ENCODE measurements at regions not wholly inside any gene's neighbourhood (a gene's known extent, or its start where the extent isn't known, plus 50 kb on each side); places are given as distances from the start of the nearest gene placed in this dataset.

- no peak for DNase-seq (ENCODE audit: low read depth in 2 of 2)
Measured at GRCh38 chr5:147037515-147038205, 159.1 kb upstream of the PPP2R2B start.

- no peak for DNase-seq (ENCODE audit: low read depth in 2 of 2)
Measured at GRCh38 chr5:147040856-147041255, 162.3 kb upstream of the PPP2R2B start.

DNA sequence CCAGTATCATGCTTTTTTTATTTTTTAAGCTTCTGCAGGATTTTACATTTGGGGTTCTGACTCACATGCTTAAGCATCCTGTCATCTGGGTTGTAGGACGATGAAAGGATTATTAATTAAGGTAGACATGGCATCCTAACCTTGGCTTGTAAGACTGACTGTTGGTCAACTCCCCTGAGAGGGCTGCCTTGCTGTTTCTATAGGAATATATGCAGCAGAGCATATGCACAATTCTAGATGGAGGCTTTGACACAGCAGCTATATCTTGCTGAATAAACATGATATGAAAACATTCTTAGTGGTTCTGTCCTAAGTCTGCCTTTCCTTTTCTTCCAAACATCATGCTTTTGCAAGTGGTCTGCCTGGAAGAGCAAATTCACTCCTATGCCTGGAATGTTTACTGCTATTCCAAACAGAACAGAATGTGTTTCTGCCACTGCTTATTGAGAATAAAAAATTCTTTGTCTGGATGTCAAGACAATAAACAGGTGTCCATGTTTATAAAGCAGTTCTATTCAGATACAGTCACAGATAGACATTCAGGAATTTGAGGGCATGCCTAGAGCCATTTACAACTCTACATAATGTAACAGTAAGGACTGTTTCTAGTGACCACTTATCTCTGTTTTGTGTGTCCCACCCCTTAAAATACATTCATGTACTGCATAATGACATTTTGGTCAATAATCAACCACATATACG, 166.2 kb upstream of the PPP2R2B start:
- no peak for DNase-seq (ENCODE audit: low read depth in 2 of 2)

- DNase-seq (ENCODE audit: low read depth in 2 of 2) = no peak
Measured at GRCh38 chr5:147045290-147045689, 166.7 kb upstream of the PPP2R2B start.

GRCh38 chr5:147046281-147046680, 167.7 kb upstream of the PPP2R2B start:
- DNase-seq (ENCODE audit: low read depth in 2 of 2) = no peak

- no peak for DNase-seq (ENCODE audit: low read depth in 2 of 2)
Measured at GRCh38 chr5:147046894-147047293, 168.3 kb upstream of the PPP2R2B start.

GRCh38 chr5:147049764-147050163, 171.2 kb upstream of the PPP2R2B start:
- DNase-seq (ENCODE audit: low read depth in 2 of 2) = no peak

DNA sequence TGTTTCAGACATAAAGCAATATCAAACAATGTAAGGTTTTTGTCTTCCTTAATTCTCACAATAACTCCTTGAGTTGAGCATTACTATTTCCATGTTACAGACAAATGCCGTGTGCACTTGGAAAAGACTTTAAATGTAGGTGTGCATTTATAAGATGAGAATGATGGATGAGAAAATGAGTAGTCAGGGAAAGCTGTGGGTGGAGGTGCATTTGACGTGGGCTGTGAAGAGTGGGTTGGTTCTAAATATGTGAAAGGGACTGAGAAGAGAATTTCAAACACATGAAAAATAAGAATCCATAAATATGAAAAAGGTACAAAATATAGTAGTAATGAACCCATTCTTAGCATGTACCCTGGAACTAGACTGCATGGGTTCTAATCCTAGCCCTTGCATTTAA, 171.6 kb upstream of the PPP2R2B start:
- no peak for DNase-seq (ENCODE audit: low read depth in 2 of 2)

DNA sequence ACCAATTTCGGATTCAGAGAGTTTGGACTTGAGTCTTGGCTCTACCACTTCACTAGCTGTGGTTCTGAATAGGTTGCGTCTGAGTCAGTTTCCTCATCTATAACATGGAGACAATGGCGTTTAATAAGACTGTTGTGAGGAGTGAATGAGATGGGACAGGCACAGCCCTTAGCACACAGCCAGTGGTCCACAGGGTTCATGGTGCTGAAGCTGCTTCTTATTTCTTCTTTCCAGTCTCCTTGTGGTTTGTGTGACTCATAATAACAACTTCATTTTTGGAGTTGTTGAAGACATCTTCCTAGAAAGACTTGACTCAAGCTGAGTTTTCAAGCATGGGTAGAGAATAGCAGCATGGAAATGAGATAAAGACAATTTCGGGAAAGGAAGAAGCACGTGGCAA, 172.6 kb upstream of the PPP2R2B start:
- DNase-seq (ENCODE audit: low read depth in 2 of 2) = no peak

DNA sequence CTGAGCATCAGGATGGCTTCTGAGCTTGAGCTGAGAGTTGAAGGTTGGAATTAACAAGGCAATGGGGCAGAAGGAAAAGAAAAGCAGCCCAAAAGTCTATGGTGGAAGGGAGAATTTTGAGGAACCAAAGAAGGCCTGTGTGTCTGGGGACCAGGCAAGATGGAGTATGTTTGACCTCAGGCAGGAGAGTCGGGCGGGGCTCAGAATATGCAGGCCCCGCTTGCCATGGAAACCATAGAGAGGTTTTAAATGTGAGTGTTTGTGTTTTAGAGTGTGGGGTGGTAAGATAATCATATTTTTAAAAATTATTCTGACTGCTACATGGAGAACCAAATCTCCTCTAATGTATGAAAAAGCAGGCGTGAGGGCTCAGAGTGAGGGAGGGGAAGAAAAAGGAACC, 174.0 kb upstream of the PPP2R2B start:
- DNase-seq (ENCODE audit: low read depth in 2 of 2) = no peak

- no peak for DNase-seq (ENCODE audit: low read depth in 2 of 2)
Measured at GRCh38 chr5:147055089-147055826, 176.7 kb upstream of the PPP2R2B start.

DNA sequence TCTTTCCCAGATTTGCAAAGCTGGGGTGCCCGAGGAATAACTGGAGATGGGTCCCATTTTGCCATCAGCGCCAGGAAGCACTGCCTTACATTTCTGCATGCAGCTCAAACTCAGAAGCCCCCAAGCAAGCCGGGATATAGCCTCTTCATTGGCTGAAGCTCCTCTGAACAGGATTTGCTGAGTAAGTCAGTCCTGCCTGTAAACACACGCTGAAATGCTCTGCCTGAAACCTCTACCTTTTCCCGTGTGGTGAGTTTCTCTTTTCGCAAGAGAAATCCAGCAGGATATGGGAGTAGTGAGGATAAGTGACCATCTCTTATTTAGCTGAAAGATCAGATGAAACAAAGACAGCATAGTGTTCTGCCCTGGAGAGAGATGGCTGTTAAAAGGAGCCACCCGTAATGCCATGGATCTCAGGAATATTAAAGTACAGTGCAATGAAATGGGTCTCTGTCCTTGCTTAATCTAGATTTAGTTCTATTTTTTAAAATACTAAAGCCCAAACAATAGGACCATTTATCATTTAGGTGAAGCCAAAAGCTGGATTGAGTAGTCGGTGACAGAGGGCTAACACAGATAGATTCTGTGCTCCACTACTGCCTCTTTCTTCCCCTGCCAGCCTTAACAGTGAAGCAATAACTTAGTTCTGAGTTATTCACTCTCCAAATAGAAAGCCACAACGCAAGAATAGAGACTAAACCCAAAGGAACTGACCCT, 177.5 kb upstream of the PPP2R2B start:
- DNase-seq (ENCODE audit: low read depth in 2 of 2) = no peak

GRCh38 chr5:147057051-147057450, 177.8 kb upstream of the STK32A start:
- DNase-seq (ENCODE audit: low read depth in 2 of 2) = no peak

DNA sequence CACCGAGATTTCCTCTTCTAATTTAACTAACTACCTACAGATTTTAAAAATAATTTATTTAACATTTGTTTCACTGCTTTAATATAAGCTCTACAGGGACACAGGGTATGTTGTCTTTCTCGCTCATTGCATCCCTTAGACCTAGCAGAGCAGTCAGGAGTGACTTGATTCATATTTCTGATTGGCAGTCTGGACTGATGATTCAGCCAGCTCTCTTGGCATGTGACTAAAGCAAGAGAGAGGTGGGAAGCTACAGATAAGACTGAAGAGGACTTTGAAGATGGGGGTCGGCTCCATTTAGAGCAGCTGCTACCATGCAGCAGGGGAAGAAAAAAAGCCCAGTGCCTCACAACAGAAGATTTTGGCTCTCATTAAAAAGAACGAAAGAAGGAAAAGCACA, 173.4 kb upstream of the STK32A start:
- DNase-seq (ENCODE audit: low read depth in 2 of 2) = no peak

DNA sequence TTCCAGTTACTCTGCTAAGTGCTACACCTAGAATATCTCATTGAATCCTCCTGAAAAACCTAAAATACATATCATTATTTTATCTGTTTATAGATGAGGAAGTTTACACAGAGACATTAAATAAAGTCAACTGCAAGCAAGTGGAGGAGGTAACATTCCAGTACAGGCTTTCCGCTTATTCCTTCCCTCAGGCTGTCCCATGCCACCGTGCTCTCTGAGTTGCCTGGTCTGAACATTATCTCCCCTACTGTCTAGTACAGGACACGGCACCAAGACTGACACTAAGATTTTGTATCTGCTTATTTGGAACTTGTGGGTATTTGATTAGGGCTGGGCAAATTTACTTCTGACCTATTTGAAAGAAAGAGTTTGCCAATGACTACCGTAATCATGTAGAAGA, 172.4 kb upstream of the STK32A start:
- no peak for DNase-seq (ENCODE audit: low read depth in 2 of 2)

DNA sequence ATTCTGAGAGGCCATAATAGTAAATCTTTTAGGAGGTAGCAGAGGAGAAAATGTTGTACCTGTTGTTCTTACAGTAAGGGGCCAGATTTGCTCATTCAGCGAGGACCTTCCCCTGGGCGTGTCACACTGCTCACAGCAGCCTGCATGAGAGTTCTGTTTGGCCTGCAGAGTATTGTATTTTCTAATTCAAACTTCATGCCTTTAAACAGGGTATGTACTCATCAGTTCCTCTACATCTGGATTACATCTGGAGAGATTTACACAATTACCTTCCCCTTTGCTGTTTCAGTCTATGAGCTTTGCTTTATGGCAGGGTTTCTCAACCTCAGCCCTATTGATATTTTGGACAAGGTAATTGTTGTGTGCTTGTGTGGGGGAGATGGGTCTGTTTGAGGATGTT, 170.9 kb upstream of the STK32A start:
- no peak for DNase-seq (ENCODE audit: low read depth in 2 of 2)

GRCh38 chr5:147065071-147065470, 169.8 kb upstream of the STK32A start:
- no peak for DNase-seq (ENCODE audit: low read depth in 2 of 2)

GRCh38 chr5:147068998-147069397, 165.8 kb upstream of the STK32A start:
- no peak for DNase-seq (ENCODE audit: low read depth in 2 of 2)

GRCh38 chr5:147072622-147073021, 162.2 kb upstream of the STK32A start:
- no peak for DNase-seq (ENCODE audit: low read depth in 2 of 2)

GRCh38 chr5:147073098-147073497, 161.7 kb upstream of the STK32A start:
- no peak for DNase-seq (ENCODE audit: low read depth in 2 of 2)

DNA sequence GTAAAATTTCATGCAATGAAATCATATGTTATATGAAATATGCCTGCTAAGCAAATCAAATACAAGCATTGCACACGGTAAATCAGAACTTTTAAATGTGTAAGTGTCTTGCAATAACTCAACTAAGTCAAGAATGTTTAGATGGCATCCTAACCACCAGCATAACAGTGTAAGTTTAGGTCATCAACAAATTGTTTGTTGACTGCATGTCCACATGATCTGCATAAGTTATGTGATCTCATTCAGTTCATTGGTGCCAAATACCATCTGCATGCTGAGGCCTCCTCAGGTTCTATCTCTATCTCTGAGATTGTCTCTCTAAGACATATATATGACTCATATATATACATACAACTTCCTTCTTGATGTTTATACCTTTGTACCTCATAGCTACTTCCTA, 159.6 kb upstream of the STK32A start:
- no peak for DNase-seq (ENCODE audit: low read depth in 2 of 2)

DNA sequence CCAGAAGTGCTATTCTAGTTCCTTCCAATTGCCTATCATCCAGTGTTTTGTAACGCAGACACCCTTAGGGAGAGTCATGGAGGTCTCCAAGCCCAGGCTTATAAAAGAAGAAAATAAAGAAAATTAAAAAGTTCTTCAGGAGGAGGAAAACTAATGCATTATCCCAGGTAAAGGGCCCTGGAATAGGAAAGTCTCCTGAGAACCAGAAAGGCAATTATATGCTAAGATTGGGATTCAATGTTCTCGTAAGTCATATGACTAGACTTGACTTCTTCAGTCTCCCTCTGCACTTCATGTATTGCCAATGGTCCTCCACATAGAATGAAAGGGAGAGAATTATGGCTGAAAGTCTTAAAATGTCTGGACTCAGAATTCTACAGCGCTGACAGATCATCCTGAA, 154.4 kb upstream of the STK32A start:
- no peak for DNase-seq (ENCODE audit: low read depth in 2 of 2)

Measured in activated CD8-positive, alpha-beta memory T cell treated with anti-CD3 and anti-CD28 coated beads for 4 hours (primary cell).